C4-2B (cell line): ENCODE measurements at regions not wholly inside any gene's neighbourhood (a gene's known extent, or its start where the extent isn't known, plus 50 kb on each side); places are given as distances from the start of the nearest gene placed in this dataset.

Experiments used
- H3K27ac ChIP-seq: fragments of 450-650 bp; 2 replicates; pipeline ENCODE4 v1.5.1; 2017
- CTCF ChIP-seq: fragments of 450-650 bp; conservative IDR thresholded peaks from 2 replicates; pipeline ENCODE4 v1.5.1; 2017; ENCODE audit warnings: mild to moderate bottlenecking
- ZFX ChIP-seq: fragments of 450-650 bp; IDR thresholded peaks from 2 replicates; pipeline ENCODE4 v1.6.1; 2017

DNA sequence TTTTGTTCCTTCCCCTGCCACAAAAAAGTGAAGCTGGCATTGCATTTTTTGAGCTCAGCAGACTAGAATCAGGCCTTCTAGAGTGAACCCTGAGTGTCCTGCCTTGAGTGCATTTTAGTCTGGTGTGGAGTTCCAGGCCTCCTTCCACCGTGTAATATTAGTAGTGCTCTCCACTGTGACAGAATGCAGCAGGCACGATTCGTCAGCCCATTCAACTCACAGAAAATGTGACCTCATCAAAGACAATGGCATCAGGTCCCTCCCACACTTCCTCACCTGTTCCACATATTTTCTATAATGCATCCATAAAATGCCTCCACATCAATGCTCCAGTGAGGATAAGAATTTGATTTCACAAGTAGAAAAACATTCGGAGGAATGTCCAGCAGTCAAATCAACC lies 227.6 kb downstream of the FGF9 start:
- no peak for TF ChIP-seq ZFX
- no peak for TF ChIP-seq CTCF
- no peak overlapping the region for H3K27ac ChIP-seq

DNA sequence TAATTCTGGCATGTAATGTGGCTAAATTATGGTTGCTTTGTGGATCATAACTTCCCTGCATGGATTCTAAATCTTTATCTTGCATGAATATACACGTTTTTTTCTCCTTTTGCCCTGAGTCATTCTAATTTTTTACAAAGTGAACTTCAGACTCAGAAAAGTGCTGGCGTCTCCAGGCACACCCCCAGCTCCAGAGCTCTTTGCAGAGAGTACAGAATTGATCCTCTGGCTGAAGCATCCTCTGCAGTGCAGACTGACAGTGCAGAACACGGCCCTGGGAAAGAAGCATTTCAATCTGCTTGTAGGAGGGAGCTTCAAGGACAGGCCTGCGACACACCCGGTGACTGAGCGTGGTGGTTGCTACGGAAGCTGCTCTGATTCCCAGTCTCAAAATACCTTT lies 228.1 kb downstream of the FGF9 start:
- TF ChIP-seq CTCF (no peak), ZFX (no peak)

DNA sequence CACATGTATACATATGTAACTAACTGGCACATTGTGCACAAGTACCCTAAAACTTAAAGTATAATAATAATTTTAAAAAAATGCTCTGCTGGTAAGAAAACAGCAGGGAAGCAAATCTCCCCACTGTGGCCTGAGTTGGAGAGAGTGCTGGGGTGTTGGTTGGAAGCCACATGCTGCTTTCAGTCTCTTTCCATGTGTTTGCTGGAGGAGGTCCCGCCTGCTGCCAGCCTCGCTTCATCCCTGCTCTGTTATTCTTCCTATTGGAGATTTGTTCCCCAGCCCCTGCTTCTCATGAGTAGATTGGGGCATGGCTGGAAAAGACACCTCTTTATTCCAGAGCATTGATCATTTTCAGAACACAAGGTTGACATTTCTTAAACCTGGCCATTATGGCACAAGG lies 230.5 kb downstream of the FGF9 start:
- no peak overlapping the region for H3K27ac ChIP-seq
- no peak for TF ChIP-seq CTCF
- TF ChIP-seq ZFX, result no peak

More for the DNA sequence above, 228.1 kb downstream of the FGF9 start:
- no peak overlapping the region for H3K27ac ChIP-seq

DNA sequence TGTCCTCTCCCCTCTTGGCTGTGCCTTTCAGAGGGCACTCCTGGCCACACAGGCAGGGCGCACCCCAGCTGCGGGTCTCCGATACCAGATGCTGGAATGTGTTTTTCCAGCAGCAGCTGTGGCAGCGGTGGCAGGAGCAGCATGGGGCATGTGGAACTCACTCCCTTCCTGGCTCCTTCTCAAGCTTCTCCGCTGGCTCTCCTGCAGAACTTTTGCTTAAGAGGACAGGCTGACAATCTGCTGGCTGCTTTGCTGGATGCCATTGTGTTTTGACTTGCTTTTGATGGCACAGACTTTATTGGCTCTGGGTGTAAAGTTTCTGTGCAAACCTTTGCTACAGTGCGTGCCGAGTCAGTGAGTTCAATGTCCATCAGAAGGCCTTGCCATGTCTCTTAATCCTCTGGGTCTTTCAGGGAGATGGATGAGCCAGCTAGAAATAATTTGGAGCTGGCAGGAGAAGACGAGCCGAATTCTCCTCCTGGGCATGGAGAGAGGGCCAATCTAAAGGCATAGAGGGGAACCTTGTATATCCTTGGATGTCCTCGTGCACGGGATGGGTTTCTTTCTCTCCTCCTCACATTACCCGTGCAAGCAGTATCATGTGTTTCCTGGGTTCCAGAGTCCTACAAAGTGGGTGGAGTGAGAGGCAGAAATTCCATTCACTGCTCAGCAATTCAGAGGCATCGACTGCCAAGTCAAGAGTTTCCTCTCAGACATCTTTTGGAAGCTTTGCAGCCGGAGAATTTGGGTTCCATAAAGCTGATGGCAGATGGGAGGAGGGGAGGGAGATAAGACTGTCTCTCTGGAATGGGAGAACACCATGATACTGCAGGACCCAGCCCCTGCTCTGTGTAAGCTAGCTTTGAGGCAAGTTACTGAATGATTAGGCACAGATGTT lies 231.2 kb downstream of the FGF9 start:
- H3K27ac ChIP-seq, result no peak overlapping the region
- 0 out of 2 replicates have a peak, but pooled peaks have one; percentile 7 for TF ChIP-seq ZFX
- no peak for TF ChIP-seq CTCF

DNA sequence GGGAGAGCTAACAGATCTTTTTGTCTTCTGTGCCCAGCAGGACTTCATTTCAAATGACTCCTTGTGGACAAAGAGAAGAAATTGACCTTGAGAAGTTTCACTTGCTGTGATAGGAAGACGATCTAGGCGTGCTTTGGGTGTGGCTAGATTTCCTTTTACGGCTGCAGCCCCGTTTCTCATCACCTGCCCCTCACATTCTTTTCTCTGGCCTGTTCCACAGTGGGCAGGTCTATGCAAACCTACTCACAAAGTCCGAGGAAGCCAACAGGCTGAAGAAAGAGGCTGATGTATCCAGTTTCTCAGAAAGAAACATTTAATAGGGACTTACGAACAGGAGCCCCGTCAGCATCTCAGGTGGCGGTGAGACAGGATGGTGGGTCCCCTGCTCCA lies 231.8 kb downstream of the FGF9 start:
- no peak overlapping the region for H3K27ac ChIP-seq
- TF ChIP-seq ZFX (no peak), CTCF (no peak)

DNA sequence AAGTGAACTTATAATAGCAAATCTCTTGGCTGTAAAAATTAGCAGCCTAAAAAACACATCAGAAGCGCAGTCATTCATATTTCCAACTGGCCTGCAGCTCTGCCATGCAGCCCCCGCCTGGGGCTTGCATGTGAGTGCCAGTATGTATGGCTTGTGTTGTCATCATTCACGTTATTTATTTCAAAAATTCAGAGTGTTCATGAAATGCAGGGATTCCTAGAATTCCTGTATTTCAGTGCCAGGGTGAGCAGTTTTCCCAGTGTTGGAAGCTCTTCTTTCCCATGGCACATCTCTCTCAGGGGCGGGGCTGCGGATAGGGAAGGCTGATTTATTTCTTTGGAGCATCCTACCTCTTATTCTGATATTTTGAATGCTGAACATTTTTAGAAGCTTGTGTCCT lies 234.6 kb downstream of the FGF9 start:
- H3K27ac ChIP-seq, result no peak overlapping the region
- TF ChIP-seq ZFX (no peak), CTCF (no peak)

DNA sequence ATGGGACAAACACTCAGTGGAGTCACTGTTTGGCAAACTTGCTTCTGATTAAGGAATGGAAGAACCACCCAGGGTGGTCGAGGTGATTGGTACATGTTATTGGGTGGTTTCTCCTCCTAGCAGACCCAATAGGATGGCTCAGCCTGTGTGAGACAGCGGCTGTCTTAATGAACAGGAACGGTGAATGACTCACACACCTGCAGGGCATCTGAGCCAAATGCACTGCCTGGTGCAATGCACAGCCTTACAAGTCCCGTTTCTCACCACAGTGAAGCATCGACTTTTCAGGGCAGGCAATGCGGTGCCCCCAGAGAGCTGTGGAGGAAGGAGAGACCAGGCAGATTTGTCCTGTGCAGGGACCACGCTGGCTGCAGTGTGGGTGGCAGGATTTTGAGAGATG lies 238.5 kb downstream of the FGF9 start:
- TF ChIP-seq CTCF (no peak), ZFX (no peak)
- H3K27ac ChIP-seq, result no peak overlapping the region
